ENCODE measurements at regions not wholly inside any gene's neighbourhood (a gene's known extent, or its start where the extent isn't known, plus 50 kb on each side); places are given as distances from the start of the nearest gene placed in this dataset.

DNA sequence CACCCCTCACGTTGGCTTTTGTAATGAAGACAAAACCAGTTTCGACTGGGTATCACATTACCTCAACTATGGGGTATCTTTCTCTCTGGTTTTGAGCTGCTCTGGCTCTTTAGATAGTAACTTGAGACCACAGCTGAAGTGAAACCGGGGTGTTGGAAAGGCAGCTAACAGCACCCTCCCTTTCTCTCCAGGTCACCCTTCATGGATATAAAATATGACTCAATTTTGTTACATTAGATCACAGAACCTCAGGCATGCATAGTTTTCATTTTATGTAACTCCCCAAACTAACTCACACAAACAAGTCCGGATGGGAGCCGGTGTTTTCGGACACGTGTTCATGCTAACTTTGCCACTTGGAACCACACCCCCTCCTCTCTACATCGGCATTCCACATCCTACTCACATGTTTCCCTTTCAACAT is 90.7 kb downstream of the NR2F2 start:
- TF ChIP-seq, protein P1, sequence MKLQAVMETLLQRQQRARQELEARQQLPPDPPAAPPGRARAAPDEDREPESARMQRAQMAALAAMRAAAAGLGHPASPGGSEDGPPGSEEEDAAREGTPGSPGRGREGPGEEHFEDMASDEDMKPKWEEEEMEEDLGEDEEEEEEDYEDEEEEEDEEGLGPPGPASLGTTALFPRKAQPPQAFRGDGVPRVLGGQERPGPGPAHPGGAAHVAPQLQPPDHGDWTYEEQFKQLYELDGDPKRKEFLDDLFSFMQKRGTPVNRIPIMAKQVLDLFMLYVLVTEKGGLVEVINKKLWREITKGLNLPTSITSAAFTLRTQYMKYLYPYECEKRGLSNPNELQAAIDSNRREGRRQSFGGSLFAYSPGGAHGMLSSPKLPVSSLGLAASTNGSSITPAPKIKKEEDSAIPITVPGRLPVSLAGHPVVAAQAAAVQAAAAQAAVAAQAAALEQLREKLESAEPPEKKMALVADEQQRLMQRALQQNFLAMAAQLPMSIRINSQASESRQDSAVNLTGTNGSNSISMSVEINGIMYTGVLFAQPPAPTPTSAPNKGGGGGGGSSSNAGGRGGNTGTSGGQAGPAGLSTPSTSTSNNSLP (IDR thresholded peaks at IDR 0.05; ENCODE audit: low read depth, low read length), result no peak
- TF ChIP-seq KDM1A (CRISPR knock-in tag; IDR thresholded peaks at IDR 0.05) (no peak), MED1 (CRISPR knock-in tag; IDR thresholded peaks at IDR 0.05) (no peak), NCOA5 (CRISPR knock-in tag; IDR thresholded peaks at IDR 0.05) (no peak), ARNT2 (CRISPR knock-in tag; IDR thresholded peaks at IDR 0.05; ENCODE audit: low read depth) (no peak), CTCF (CRISPR knock-in tag; IDR thresholded peaks at IDR 0.05) (no peak), IRF2 (CRISPR knock-in tag; IDR thresholded peaks at IDR 0.05) (no peak)
- TF ChIP-seq, protein P2, sequence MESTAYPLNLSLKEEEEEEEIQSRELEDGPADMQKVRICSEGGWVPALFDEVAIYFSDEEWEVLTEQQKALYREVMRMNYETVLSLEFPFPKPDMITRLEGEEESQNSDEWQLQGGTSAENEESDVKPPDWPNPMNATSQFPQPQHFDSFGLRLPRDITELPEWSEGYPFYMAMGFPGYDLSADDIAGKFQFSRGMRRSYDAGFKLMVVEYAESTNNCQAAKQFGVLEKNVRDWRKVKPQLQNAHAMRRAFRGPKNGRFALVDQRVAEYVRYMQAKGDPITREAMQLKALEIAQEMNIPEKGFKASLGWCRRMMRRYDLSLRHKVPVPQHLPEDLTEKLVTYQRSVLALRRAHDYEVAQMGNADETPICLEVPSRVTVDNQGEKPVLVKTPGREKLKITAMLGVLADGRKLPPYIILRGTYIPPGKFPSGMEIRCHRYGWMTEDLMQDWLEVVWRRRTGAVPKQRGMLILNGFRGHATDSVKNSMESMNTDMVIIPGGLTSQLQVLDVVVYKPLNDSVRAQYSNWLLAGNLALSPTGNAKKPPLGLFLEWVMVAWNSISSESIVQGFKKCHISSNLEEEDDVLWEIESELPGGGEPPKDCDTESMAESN (CRISPR knock-in tag; conservative IDR thresholded peaks at IDR 0.05), result no peak
- TF ChIP-seq, protein P3, sequence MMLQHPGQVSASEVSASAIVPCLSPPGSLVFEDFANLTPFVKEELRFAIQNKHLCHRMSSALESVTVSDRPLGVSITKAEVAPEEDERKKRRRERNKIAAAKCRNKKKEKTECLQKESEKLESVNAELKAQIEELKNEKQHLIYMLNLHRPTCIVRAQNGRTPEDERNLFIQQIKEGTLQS (CRISPR knock-in tag; IDR thresholded peaks at IDR 0.05), result no peak

All from HepG2 (cell line).